HG03571 (cell line): ENCODE measurements at regions not wholly inside any gene's neighbourhood (a gene's known extent, or its start where the extent isn't known, plus 50 kb on each side); places are given as distances from the start of the nearest gene placed in this dataset.

Experiments
- ATAC-seq: cut with Tn5 transposase; IDR thresholded peaks from one replicate; pipeline ENCODE4 v1.9.1; 2021; ENCODE audit not compliant: unreplicated experiment

DNA sequence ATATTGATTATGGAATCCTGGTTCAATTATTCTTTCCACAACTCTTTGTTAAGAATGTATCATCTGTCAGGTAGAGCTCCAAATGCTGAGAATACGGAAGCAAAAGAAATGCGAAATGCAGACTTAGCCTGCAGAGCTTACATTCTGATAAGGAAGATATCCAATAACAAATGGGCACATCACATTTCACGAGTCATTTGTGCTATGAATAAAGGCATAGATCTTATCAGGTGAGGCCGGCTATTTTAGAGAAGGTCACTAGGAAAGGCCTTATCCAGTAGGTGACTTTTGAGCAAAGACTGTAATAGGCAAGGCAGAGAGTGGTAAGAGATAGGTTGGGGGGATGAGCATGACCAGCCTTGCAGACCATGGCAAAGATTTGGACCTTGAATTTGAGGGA, 174.3 kb upstream of the SERPINE2 start:
- no peak for ATAC-seq

DNA sequence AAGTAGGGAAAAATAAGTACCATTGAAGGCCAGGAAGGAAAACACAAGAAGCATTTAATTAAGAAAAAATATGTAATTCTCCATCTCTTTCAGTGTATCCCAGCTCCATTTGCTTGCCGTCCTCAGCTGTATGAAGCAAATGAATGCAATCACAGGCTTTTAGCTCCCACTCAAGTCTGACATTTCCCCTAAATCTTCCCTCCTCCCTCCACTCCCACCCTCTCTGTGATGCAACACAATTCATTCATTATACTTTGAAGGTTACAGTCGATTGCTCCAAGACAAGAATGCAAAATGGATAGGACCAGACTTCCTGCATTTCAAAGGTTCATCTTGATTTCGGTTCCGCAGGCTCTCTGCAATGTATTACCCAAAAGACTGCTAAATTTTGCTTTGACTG, 172.7 kb upstream of the SERPINE2 start:
- no peak for ATAC-seq

DNA sequence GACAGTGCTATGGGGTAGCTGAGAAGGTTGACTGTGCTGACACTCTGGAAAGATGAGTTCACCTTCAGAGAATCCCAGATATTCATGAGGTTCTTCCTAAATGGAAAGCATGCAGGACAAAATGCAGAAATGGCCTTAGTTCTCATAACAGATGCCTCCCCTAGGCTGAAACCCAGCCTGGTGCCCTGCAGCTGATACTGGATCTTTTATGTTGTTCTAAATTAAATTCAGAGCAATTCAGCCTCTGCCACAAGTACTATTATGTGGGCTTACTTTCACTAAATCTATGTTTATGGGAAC, 172.0 kb upstream of the SERPINE2 start:
- ATAC-seq = no peak

DNA sequence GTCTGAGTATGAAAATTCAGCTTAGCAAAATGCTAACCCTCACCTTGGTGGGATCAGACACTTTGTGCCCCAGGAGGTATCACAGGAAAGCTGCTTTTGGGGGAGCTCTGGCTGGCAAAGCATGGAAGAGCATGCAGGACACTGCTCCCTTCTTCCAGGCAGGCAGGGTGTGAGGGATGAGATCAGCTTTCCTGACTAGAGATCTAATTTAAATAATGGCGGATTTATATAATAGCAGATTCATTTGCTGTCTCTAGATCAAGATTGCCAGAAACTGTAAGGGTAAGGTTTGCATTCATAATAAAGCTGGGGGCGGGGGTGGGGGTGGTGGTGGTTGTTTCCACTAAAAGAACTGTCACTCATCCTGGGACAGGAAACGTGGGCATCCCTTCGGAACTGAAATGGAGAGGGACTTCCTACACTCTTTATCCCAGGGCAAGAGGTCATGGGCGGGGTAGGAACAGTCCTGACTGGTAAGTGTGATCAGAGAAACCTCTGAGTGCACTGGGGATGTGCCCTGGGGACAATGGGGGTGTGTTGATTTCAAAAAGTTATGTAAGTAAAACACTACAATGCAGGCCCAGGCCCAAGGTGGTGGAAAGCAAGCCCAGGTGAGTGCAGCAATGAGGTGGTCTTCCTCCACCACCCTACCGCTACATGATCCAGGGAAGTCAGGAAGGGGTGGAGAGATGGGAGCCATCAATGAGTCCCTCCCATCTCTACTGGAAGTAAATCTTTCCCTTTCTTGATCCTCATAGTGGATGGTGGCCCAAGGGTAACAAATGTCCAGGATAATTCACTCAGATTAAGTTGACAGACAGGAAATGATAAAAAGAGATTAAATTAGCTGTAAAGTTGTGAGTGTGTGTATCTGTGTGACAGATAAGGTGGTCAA, 171.4 kb upstream of the SERPINE2 start:
- no peak for ATAC-seq

DNA sequence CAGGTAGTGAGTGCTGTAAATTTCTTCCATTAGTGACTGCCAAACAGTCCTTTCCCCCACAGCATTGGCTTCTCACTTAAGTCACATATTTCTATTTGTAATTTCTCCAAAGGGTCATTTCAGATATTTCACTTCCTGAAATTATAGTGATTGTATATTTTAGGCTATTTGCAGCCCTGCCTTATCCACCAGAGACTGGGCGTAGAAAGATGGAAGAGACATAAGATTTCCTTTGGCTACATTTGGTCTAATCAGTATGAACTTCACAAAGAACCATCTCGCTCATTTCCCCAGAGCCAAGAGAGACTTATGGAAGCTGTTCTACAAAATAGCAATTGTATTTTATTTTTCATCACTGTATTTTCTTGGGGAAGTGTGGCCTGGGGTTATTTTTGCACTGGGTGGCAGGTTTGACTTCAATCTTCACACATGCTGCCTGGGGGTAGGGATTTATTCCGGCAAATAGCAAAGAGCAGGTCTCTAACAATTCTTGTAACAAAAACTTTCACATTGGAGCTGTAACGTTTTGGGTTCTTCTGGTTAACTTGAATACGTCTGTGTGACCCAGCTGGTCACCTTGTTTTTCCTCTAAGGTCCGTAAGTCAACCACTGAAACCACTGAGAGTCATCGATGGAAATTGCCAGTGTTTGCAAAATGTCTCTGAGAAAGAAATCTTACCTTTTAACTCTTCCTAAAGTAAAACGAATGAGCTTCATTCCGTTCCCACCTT, 170.6 kb upstream of the SERPINE2 start:
- no peak for ATAC-seq

DNA sequence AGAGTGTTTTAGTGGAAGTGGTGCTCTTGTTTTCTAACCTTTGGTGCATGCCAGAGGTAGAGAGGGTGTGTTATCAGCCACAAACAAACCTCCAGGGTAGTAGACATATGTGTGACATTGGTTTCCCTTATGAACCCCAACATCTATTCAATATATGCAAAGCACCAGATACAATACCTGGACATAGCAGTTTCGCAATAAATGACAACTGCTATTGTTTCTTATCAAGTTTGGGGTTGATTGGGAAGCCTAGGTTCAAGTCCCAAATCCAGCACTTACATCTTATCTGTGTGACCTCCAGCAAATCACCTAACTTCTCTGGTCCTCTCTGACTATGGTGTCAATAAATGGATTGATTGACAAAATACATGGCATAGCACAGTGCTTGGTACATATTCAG, 169.4 kb upstream of the SERPINE2 start:
- ATAC-seq = no peak

DNA sequence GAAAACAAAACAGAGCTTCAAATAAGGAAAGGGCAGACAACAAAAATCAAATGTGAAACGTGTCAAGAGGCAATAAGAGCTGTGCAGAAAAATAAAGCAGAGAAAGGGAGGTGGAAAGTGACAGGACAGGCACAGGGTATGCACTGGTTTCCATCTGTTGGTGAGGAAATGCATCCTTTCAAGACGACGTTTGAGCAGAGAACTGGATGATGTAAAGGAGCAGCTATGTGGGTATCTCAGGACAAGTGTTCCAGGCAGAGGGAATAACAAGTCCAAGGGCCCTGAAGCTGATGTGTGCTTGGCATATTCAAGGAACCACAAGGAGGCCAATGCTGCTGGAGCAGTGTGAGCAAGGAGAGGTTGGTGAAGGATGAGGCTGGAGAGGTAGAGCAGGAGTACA, 168.9 kb upstream of the SERPINE2 start:
- ATAC-seq = no peak

DNA sequence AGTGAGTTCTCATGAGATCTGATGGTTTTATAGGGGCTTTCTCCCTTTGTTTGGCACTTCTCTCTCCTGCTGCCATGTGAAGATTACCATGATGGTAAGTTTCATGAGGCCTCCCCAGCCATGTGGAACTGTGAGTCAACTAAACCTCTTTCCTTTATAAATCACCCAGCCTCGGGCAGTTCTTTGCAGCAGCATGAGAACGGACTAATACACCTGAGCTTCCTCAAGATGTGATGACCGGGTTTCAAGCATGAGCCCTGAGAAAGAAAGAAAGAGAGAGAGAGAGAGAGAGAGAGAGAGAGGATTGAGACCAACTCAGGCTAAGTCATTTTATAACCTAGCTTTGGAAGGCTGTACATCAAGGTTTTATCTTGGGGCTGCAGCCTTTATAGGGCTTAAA, 167.7 kb upstream of the SERPINE2 start:
- ATAC-seq = no peak

DNA sequence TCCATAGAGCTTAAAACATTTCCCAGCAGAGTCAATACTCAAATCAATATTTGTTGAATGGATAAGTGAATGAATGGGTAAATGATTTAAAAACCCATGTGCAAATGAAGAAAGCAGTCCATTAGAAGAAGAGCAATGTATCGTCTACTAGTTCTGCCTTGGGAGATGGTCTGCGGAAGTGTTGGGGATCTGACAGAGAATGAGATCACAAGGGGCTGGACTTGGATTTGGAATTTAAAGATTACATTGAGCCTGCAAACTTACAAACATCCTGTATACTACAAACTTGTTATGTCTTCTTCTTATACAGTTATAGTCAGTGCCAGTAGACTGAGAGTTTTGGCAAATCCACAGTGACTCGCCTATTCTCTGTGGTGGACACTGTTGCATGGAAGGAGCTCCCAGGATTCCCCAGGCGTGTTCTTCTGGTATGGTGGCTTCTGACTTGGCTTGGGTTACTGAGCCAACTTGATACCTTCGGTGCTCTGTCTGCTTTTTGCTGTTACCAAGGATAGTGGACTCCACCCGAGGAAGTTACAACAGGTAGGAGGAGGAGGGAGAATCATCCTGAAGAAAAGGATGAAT, 163.3 kb upstream of the SERPINE2 start:
- ATAC-seq = no peak

DNA sequence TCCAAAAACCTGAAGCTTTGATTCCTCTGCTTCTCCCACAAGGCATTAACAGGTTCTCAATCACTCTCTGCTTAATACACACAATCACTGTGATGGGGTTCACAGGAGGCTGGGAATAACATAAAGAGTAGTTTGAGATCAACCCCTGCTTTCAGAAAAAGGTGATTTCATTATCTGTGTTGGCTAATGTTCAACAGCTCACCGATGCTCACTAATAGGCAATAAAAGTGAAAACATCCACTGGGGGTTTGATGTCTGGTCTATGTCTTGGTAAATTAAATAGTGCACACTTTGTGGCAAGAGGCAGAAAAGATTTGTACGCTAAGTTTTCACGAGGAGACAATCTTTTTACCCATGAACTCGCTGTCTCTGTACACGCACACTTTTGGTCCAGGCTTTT, 159.3 kb upstream of the SERPINE2 start:
- ATAC-seq = no peak

DNA sequence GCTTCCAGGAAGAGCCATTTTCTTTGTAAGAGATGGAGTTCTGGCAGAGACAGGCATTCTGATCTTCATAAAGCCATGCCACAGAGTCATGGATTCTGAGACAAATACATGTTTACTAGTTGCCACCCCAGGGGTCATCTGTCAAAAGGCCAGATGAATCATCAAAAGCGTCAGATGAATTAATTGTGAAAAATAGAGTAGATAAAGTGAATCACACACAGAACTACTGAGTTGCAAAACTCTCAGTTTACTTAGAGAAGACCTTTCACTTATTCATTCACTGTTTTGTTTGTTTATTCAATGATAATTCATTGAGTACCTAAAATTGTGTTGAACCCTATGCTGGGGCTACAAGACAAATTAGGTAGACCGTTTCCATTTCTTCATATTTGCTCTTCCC, 157.7 kb upstream of the SERPINE2 start:
- ATAC-seq = no peak

DNA sequence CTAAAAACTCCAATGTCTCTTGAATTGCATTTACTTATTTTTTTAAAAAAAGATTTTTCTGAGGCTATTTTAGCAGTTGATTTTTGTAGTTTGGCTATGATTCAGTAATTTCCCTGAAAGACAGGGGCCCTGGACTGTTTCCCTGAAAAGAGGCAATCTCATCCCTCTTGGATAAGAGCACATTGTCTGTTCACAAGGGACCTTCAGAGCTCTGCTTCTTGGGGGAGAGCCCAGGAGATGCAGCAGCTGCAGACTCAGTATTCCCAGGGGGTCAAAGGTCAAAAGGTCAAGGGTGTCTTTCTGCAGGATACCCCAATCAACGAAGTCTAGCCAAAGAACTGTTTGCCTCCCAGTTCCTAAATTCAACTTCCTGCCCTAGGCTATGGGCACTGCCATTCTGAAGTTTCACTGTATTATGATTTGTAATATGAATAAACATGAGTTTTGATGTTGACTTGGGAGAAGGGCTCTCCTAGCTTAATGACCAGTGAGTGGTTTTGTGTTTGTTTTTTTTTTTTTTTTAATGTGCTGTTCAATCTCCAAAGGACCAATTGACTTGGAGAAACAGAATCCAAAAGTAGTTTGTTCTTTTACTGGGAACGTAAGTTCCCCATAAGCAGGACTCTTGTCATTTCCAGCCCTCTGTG, 157.0 kb upstream of the SERPINE2 start:
- no peak for ATAC-seq

DNA sequence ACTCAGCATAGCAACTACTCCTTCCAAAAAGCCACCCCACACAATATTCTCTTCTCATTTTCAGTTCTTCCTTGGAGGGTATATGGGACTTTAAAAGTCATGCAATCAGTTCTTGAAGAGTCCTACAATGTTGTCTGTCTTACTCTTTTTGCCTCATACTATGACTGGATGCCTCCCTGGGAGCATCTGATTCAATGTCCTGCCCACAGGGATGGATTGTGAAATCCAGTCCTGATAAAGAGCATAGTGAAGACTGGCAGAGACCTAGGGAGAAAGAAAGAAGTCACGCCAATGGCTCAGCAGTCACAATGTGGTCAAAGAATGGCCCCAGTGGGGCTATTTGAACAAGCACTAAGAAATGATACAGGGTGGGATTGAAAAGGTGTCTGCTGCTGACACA, 155.1 kb upstream of the SERPINE2 start:
- no peak for ATAC-seq

DNA sequence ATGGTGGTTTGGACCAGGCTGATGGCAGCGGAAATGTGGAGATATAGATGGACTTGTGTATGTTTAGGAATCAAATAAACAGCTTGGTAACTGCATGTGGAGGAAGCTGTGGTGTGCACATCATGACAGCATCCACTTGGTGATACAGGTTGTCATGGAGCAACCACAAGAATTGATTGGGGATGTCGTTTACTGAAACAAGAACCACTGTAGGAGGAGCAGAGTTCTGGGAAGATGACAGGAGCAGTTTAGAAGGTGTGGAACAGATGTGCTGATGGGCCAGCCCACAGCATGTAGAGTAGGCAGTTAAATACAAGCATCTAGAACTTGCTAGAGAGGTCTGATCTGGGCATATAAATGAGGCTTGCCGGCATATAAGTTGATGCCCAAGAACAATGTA, 152.4 kb upstream of the SERPINE2 start:
- ATAC-seq = no peak

DNA sequence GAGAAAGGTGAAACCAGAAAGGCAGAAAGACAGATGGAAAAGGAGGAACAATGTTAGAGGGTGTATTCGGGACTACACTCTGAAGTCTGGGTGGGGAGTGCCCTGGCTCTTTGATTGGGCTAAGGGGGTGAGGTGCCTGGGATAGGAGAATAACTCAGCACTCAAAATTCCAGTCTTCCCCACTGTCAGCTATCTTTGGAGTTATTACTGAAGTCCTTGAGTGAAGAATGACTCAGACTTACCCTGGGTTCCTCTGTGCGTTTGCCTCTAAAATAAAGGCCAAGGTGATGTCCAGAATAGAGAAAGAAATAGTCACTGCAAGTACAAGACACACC, 151.8 kb upstream of the SERPINE2 start:
- no peak for ATAC-seq

DNA sequence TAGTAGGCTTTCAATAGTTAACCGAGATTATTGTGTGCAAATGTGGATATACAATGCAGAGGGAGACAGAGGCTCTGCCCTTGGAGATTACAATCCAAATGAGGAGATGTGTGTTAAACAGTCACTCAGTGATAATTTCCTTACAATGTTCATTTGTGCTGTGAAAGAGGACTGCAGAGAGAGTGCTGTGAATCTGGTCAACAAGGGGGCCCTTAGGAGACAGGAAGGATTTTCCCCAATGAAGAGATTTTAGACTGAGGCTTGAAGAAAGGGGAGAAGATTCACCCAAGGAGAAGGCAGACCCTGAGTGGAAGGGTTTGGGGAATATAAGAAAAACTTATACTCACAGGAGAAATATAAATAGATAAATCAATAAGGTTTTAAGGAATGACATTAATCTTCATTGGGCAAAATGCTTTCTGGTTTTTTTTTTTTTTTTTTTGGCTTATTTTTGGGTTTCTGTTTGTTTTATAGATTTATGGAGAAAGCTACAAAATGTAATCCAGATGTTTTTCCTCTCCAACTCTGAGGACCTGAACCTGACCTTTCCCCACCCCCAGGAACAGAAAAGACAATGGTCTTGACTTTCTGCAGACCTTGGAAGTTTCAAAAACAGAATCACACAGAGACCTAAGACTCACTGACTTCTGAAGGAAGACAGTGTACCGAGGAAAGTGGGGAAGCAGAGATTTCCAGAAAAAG, 151.3 kb upstream of the SERPINE2 start:
- ATAC-seq = no peak

DNA sequence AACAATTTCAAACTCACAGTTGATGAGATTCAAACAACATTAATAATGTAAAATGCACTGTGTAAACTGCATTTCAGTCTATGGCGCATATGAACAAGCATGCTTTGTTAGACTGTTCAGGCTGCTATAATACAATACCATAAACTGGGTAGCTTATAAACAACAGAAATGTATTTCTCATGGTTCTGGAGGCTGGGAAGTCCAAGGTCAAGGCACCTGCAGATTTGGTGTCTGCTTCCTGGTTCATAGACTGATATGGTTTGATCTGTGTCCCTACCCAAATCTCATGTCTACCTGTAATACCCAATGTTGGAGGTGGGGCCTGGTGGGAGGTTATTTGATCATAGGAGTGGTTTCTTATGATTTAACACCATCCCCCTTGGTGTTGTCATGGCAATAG, 148.1 kb upstream of the SERPINE2 start:
- no peak for ATAC-seq

DNA sequence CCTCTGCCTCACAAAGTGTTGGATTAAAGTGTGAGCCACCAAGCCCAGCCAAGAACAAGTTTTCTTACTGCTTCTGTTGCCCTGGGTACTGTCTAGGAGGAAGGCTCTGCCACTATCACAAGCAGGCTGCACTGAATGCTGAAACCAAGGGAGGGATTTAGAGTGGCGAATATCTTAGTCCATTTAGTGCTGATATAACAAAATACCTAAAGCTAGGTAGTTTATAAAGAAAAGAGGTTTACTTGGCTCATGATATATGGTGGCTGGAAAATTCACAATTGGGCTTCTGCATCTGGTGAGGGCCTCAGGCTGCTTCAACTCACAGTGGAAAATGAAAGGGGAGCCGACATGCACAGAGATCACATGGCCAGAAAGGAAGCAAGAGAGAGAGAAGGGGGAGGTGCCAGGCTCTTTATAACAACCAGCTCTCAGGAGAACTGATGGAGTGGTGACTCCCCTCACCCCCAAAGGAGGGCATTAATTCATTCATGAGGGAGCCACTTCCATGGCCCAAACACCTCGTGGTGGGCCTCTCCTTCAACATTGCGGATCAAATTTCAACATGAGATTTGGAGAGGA, 146.0 kb upstream of the SERPINE2 start:
- no peak for ATAC-seq

DNA sequence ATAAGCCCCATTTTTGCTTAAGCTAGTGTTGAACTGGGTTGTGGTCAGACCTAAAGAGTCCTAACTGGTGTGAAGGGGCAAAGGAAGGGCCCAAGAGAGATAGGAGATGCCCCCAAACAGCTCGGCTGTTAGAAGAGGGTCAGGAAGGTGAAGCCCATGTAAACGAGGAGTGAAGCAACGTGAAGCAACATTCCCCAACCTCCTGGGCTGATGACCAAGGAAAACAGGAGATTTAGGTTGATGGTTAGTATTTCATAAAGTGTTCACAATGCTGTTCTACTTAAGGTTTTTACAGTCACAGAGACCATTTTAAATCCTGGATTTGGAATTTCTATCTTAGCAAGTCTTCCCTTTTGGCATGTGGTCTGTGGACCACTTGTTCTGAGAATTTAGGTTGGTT, 144.0 kb upstream of the SERPINE2 start:
- ATAC-seq = no peak

DNA sequence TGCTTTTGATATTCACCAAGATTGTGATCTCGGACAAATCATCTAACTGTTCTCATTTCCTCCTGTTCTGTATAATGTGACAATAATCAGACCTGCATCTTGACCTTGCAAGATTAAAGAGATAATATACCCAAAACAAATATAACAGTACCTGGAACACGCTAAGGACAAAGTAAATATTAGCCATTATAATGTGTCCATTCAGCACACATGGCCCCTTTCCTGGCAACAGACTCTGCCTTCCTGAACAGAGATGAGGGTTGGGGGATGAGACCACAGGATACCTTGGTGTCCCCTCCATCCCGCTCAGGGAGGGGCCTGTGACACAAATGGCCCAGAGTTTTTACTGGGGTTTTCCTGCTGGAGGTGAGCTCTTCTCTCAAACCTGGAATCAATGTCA, 143.4 kb upstream of the SERPINE2 start:
- no peak for ATAC-seq

DNA sequence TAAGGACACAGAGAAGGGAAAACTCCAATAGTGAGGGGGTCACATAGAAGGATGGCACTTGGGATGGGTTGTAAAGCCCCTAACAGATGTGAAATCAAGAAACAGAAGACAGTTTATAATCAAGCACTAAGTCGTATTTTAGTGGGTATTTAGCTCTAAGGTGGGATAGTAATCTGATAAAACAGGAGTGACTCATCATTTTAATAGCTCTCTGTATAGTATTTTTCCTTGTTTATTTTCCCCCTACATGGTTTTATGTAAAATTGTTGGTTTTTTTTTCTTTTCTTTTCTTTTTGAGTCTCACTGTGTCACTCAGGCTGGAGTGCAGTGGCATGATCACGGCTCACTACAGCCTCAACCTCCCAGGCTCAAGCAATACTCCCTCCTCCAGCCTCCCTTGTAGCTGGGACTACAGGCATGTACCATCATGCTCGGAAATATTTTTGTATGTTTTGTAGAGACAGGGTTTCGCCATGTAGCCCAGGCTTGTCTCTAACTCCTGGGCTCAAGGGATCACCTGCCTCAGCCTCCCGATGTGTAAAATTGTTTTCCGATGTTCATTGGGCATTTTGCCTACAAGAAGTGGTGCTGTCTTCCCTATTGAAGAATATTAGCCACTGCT, 142.6 kb upstream of the SERPINE2 start:
- ATAC-seq = no peak
